ENCODE measurements at regions not wholly inside any gene's neighbourhood (a gene's known extent, or its start where the extent isn't known, plus 50 kb on each side); places are given as distances from the start of the nearest gene placed in this dataset.
A peak's percentile ranks its signal among the peaks of the same experiment; 100 is the strongest.

- peak overlapping the region; percentile 79 for H3K27ac Mint-ChIP-seq
- DNase-seq (ENCODE audit: low spot score) (no peak), ATAC-seq (peak; percentile 47)
- ChIA-PET POLR2A (no interaction called here), CTCF (interaction anchor here (1.2 kb wide), 1 partner anchor 142 kb away, joined by 4 read pairs; no protein-coding TSS in a partner anchor)
- peaks cover 37% of the 10 kb centered on the region for H3K4me1 Mint-ChIP-seq
- no peak overlapping the region for H3K4me3 Mint-ChIP-seq
- H3K36me3 Mint-ChIP-seq: no peaks in the 10 kb centered on the region; the same call in 1 of the 2 replicates
- TF ChIP-seq, protein P1, sequence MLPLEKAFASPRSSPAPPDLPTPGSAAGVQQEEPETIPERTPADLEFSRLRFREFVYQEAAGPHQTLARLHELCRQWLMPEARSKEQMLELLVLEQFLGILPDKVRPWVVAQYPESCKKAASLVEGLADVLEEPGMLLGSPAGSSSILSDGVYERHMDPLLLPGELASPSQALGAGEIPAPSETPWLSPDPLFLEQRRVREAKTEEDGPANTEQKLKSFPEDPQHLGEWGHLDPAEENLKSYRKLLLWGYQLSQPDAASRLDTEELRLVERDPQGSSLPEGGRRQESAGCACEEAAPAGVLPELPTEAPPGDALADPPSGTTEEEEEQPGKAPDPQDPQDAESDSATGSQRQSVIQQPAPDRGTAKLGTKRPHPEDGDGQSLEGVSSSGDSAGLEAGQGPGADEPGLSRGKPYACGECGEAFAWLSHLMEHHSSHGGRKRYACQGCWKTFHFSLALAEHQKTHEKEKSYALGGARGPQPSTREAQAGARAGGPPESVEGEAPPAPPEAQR (CRISPR knock-in tag; IDR thresholded peaks at IDR 0.05): no peak
- TF ChIP-seq, protein P2, sequence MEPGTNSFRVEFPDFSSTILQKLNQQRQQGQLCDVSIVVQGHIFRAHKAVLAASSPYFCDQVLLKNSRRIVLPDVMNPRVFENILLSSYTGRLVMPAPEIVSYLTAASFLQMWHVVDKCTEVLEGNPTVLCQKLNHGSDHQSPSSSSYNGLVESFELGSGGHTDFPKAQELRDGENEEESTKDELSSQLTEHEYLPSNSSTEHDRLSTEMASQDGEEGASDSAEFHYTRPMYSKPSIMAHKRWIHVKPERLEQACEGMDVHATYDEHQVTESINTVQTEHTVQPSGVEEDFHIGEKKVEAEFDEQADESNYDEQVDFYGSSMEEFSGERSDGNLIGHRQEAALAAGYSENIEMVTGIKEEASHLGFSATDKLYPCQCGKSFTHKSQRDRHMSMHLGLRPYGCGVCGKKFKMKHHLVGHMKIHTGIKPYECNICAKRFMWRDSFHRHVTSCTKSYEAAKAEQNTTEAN (CRISPR knock-in tag; IDR thresholded peaks at IDR 0.05): no peak
- TF ChIP-seq ZNF219 (CRISPR knock-in tag; IDR thresholded peaks at IDR 0.05; ENCODE audit: borderline replicate concordance): no peak
- TF ChIP-seq, protein P3, sequence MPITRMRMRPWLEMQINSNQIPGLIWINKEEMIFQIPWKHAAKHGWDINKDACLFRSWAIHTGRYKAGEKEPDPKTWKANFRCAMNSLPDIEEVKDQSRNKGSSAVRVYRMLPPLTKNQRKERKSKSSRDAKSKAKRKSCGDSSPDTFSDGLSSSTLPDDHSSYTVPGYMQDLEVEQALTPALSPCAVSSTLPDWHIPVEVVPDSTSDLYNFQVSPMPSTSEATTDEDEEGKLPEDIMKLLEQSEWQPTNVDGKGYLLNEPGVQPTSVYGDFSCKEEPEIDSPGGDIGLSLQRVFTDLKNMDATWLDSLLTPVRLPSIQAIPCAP (CRISPR knock-in tag; IDR thresholded peaks at IDR 0.05): no peak
- TF ChIP-seq, protein P4, sequence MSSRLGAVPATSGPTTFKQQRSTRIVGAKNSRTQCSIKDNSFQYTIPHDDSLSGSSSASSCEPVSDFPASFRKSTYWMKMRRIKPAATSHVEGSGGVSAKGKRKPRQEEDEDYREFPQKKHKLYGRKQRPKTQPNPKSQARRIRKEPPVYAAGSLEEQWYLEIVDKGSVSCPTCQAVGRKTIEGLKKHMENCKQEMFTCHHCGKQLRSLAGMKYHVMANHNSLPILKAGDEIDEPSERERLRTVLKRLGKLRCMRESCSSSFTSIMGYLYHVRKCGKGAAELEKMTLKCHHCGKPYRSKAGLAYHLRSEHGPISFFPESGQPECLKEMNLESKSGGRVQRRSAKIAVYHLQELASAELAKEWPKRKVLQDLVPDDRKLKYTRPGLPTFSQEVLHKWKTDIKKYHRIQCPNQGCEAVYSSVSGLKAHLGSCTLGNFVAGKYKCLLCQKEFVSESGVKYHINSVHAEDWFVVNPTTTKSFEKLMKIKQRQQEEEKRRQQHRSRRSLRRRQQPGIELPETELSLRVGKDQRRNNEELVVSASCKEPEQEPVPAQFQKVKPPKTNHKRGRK (CRISPR knock-in tag; IDR thresholded peaks at IDR 0.05; ENCODE audit: borderline replicate concordance): no peak
- no peaks in the 10 kb centered on the region; the same call in 1 of the 2 replicates for H3K9me3 Mint-ChIP-seq
- no peaks in the 10 kb centered on the region for H3K27me3 Mint-ChIP-seq (ENCODE audit: low read depth)
Observed at GRCh38 chr3:176799675-176800074, 397.6 kb downstream of the TBL1XR1 start.

DNA sequence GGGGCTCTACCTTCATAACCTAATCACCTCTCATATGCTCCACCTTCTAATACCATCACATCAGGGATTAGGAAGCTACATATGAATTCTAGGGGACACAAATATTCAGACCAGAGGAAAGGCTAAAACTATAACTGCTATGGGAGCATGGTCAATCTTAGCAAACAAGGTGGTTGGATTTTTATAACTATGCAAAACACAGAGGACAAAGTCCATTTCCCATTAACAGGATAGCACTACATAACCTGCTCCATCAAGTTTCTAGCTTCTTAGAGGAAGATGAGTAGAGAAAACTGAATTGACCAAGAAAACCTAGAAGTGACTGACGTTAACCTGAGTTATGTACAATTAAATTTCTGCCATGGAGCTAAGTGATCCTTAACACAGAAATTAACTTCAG lies 398.6 kb downstream of the TBL1XR1 start:
- ATAC-seq: no peak
- no peak overlapping the region for H3K4me3 Mint-ChIP-seq
- H3K36me3 Mint-ChIP-seq: no peaks in the 10 kb centered on the region; the same call in 1 of the 2 replicates
- H3K9me3 Mint-ChIP-seq: peaks cover 3% of the 10 kb centered on the region; the same call in 1 of the 2 replicates
- no peaks in the 10 kb centered on the region for H3K27me3 Mint-ChIP-seq (ENCODE audit: low read depth)
- peaks cover 46% of the 10 kb centered on the region for H3K4me1 Mint-ChIP-seq
- H3K27ac Mint-ChIP-seq: no peak overlapping the region
- ChIA-PET CTCF (interaction anchor here (1.2 kb wide), 1 partner anchor 143 kb away, joined by 4 read pairs; no protein-coding TSS in a partner anchor), POLR2A (no interaction called here)
- DNase-seq (ENCODE audit: low spot score): no peak
- TF ChIP-seq USF2 (CRISPR knock-in tag; IDR thresholded peaks at IDR 0.05) (no peak), ZNF281 (CRISPR knock-in tag; IDR thresholded peaks at IDR 0.05) (no peak), JUN (CRISPR knock-in tag; IDR thresholded peaks at IDR 0.05) (no peak), CREM (CRISPR knock-in tag; IDR thresholded peaks at IDR 0.05) (no peak), OVOL2 (CRISPR knock-in tag; IDR thresholded peaks at IDR 0.05; ENCODE audit: borderline replicate concordance) (no peak), FOXK1 (CRISPR knock-in tag; IDR thresholded peaks at IDR 0.05) (no peak), KAT7 (CRISPR knock-in tag; IDR thresholded peaks at IDR 0.05; ENCODE audit: borderline replicate concordance) (no peak), ATF1 (CRISPR knock-in tag; IDR thresholded peaks at IDR 0.05) (no peak), ETV6 (CRISPR knock-in tag; IDR thresholded peaks at IDR 0.05) (no peak), ZNF121 (CRISPR knock-in tag; IDR thresholded peaks at IDR 0.05) (no peak), ZNF671 (CRISPR knock-in tag; IDR thresholded peaks at IDR 0.05) (no peak), ZNF423 (CRISPR knock-in tag; IDR thresholded peaks at IDR 0.05) (no peak), ESRRA (CRISPR knock-in tag; IDR thresholded peaks at IDR 0.05; ENCODE audit: borderline replicate concordance) (no peak), ZNF396 (CRISPR knock-in tag; IDR thresholded peaks at IDR 0.05; ENCODE audit: borderline replicate concordance) (no peak), NR3C1 (CRISPR knock-in tag; conservative IDR thresholded peaks at IDR 0.05; ENCODE audit: low read depth) (no peak), USF1 (CRISPR knock-in tag; IDR thresholded peaks at IDR 0.05) (no peak)
- TF ChIP-seq, protein P2 (CRISPR knock-in tag; IDR thresholded peaks at IDR 0.05): no peak
- TF ChIP-seq, protein P1 (CRISPR knock-in tag; IDR thresholded peaks at IDR 0.05): no peak

Data from WTC11 (cell line).